ENCODE measurements at regions not wholly inside any gene's neighbourhood (a gene's known extent, or its start where the extent isn't known, plus 50 kb on each side); places are given as distances from the start of the nearest gene placed in this dataset.

DNA sequence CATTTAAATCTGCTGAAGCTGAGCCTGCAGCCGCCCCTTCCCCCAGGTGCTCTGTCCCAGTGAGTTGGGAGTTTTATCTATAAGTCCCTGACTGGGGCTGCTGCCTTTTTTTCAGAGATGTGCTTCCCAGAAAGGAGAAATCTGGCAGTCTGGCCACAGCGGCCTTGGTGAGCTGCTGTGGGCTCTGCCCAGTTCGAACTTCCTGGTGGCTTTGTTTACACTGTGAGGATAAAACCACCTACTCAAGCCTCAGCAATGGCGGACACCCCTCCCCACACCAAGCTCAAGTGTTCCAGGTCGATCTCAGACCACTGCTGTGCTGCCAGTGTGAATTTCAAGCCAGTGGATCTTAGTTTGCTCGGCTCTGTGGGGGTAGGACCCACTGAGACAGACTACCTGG is 97.3 kb downstream of the ACAA2 start:
- no peak overlapping the region for H3K4me3 Mint-ChIP-seq
- no peaks in the 10 kb centered on the region for H3K9me3 Mint-ChIP-seq
- no peaks in the 10 kb centered on the region for H3K4me1 Mint-ChIP-seq (ENCODE audit: low read depth)
- no peak overlapping the region for H3K27ac Mint-ChIP-seq
- TF ChIP-seq, protein P1, sequence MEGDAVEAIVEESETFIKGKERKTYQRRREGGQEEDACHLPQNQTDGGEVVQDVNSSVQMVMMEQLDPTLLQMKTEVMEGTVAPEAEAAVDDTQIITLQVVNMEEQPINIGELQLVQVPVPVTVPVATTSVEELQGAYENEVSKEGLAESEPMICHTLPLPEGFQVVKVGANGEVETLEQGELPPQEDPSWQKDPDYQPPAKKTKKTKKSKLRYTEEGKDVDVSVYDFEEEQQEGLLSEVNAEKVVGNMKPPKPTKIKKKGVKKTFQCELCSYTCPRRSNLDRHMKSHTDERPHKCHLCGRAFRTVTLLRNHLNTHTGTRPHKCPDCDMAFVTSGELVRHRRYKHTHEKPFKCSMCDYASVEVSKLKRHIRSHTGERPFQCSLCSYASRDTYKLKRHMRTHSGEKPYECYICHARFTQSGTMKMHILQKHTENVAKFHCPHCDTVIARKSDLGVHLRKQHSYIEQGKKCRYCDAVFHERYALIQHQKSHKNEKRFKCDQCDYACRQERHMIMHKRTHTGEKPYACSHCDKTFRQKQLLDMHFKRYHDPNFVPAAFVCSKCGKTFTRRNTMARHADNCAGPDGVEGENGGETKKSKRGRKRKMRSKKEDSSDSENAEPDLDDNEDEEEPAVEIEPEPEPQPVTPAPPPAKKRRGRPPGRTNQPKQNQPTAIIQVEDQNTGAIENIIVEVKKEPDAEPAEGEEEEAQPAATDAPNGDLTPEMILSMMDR (IDR thresholded peaks at IDR 0.05) = no peak
- peaks cover 48% of the 10 kb centered on the region for H3K27me3 Mint-ChIP-seq (ENCODE audit: insufficient read depth)
- H3K36me3 Mint-ChIP-seq (ENCODE audit: low read depth) = no peaks in the 10 kb centered on the region
- DNase-seq = no peak

DNA sequence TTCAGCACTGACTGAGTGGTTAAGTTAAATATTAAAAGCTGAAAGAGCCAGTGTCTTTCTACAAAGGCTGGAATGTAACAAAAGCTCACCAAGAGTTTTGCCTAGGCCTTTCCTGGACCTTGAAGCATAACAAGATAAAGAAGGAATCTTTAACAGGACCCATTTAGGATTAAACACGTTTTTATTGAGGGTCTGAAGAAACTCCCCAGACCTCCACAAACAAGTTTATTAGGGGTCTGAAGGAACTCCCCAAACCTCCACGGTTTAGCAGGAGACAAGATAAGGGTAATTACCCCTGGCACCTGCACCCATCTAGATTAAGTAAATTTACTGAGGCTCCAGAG is 104.0 kb downstream of the ACAA2 start:
- Mint-ChIP-seq H3K36me3 (ENCODE audit: low read depth) (no peaks in the 10 kb centered on the region), H3K27ac (no peak overlapping the region), H3K4me1 (ENCODE audit: low read depth) (no peaks in the 10 kb centered on the region), H3K27me3 (ENCODE audit: insufficient read depth) (peaks cover 35% of the 10 kb centered on the region), H3K4me3 (no peak overlapping the region), H3K9me3 (no peaks in the 10 kb centered on the region)
- TF ChIP-seq, protein P1 (IDR thresholded peaks at IDR 0.05) = no peak
- DNase-seq = no peak

DNA sequence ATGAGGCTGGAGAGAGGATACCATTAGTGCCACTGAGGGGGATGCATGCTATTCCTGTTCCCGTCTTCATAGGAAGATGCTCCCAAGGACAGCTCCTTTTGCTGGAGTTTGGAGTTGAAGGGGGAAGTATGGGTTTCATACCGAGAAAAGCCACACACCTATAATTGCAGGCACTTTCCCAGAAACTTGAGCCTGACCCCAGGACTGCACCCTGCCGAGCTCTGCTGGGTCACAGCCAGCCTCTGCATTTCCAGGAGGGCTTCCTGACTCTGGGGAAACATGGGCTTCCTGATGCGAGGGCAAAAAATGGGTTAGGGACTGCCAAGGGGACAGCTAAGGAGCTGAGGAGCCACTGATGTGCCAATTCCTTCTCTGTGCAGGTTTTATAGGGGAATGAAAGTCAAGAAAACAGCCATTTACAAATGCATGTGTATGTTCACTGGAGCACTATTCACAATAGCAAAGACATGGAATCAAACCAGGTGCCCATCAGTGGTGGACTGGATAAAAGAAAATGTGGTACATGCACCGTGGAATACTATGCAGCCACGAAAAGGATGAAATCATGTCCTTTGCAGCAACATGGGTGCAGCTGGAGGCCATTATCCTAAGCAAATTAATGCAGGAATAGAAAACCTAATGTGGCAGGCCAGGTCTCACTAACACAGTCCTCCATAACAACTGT is 104.5 kb downstream of the ACAA2 start:
- Mint-ChIP-seq H3K27ac (no peak overlapping the region), H3K4me3 (no peak overlapping the region), H3K4me1 (ENCODE audit: low read depth) (no peaks in the 10 kb centered on the region), H3K9me3 (no peaks in the 10 kb centered on the region), H3K27me3 (ENCODE audit: insufficient read depth) (peaks cover 31% of the 10 kb centered on the region), H3K36me3 (ENCODE audit: low read depth) (no peaks in the 10 kb centered on the region)
- TF ChIP-seq, protein P1 (IDR thresholded peaks at IDR 0.05) = no peak
- DNase-seq = no peak

DNA sequence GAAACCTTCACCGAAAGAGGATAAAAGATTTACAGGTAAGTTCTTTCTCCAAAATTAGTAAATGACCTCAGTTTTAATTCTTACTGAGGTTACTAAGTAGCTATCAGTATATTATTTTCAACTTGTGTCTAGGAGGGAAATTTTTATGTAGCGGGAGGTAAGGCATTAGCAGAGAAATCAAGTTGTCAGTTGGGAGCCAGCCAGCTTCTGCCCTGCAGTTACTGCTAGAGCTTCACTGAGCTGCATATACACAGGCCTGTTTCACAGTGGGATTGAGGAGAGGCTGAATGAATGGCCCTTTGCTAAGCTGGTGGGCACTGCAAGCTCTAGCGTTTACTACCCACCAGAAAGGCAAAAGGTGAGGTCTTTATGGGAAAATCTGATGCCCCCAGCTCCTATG is 105.7 kb downstream of the ACAA2 start:
- no peaks in the 10 kb centered on the region for H3K36me3 Mint-ChIP-seq (ENCODE audit: low read depth)
- H3K27ac Mint-ChIP-seq = no peak overlapping the region
- H3K9me3 Mint-ChIP-seq = no peaks in the 10 kb centered on the region
- no peak overlapping the region for H3K4me3 Mint-ChIP-seq
- TF ChIP-seq, protein P1 (IDR thresholded peaks at IDR 0.05) = no peak
- no peaks in the 10 kb centered on the region for H3K4me1 Mint-ChIP-seq (ENCODE audit: low read depth)
- peaks cover 20% of the 10 kb centered on the region for H3K27me3 Mint-ChIP-seq (ENCODE audit: insufficient read depth)
- no peak for DNase-seq

DNA sequence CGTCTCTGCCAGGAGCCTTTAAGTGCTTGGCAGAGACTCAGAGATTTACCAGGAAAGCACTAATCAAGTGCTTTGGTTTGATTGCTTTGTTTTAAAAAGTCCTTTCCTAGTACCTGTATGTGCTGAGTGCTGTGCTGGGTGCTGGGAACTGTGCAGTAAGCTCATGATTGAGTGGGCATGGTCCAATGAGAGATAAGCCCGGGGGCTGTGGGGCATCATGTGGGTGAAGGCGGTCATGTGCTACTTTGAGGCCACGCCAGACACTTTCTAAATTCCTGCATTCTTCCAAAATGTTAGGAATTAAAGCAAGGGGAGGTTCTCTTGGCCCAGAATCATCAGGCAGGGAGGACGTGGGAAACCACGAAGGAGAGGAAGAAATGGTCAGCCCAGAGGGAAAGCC is 109.0 kb downstream of the ACAA2 start:
- DNase-seq = no peak
- TF ChIP-seq, protein P1 (IDR thresholded peaks at IDR 0.05) = no peak

DNA sequence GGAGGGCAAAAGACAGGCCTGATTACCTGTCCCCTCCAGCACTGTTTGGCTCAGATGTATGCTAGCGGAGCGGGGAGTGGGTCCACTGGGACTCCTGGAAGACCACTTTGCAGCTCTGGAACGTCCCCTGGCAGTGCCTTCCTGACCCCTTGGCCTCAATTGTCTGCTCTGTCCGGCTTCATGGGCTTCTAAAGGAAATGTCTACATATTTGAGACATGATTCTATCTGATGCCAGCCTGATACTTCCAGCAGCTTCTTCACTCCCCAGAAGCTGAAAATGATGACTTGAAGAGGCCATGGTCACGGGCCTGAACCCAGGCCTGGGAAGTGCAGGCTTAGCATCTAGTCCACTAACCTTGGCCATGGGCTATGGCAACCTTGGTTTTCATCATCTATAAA is 112.1 kb downstream of the ACAA2 start:
- Mint-ChIP-seq H3K4me3 (no peak overlapping the region), H3K36me3 (ENCODE audit: low read depth) (no peaks in the 10 kb centered on the region), H3K27me3 (ENCODE audit: insufficient read depth) (peaks cover 1% of the 10 kb centered on the region), H3K9me3 (no peaks in the 10 kb centered on the region), H3K4me1 (ENCODE audit: low read depth) (peaks cover 20% of the 10 kb centered on the region), H3K27ac (no peak overlapping the region)
- DNase-seq = no peak
- TF ChIP-seq, protein P1 (IDR thresholded peaks at IDR 0.05) = no peak

More for the DNA sequence above, 109.0 kb downstream of the ACAA2 start:
- no peaks in the 10 kb centered on the region for H3K9me3 Mint-ChIP-seq
- H3K4me3 Mint-ChIP-seq = no peak overlapping the region
- peaks cover 5% of the 10 kb centered on the region; the same call in 1 of the 2 replicates for H3K4me1 Mint-ChIP-seq (ENCODE audit: low read depth)
- H3K27ac Mint-ChIP-seq = no peak overlapping the region
- peaks cover 7% of the 10 kb centered on the region for H3K27me3 Mint-ChIP-seq (ENCODE audit: insufficient read depth)
- no peaks in the 10 kb centered on the region for H3K36me3 Mint-ChIP-seq (ENCODE audit: low read depth)

All from HFFc6 (cell line).